A549 (cell line): ENCODE measurements at regions not wholly inside any gene's neighbourhood (a gene's known extent, or its start where the extent isn't known, plus 50 kb on each side); places are given as distances from the start of the nearest gene placed in this dataset.

ENCODE experiments used
- ATAC-seq, 2 experiments: fragments of 200-7000 bp in 1 of 2; fragments of >200 bp in 1 of 2; cut with Nextera tagmentation in 1 of 2; cut with Tn5 transposase in 1 of 2; 3 replicates each; pipeline versions ENCODE4 v1.8.0 to v1.9.1; 2018 to 2020; ENCODE audit warnings: mild to moderate bottlenecking in 1 of 2, moderate library complexity in 1 of 2
- CTCF ChIA-PET: fragments of 300-600 bp; sonication (Branson Sonifier 250); formaldehyde crosslinking; extraction: SDS; loops from one replicate; lab custom pipeline; 2021; ENCODE audit warnings: antibody characterized with exemption, inconsistent platforms; lab: Yijun Ruan, JAX
- POLR2A ChIA-PET: fragments of 350-600 bp; formaldehyde crosslinking; extraction: SDS; loops from one replicate; lab custom pipeline; 2021; ENCODE audit warnings: antibody characterized with exemption, inconsistent platforms; lab: Yijun Ruan, JAX
- DNase-seq, 2 experiments: peaks; one replicate each; pipeline versions ENCODE4 v3.0.0 to v3.0.0-alpha.2; 2011 to 2016; ENCODE audit warnings: low read depth in 1 of 2, low spot score in 1 of 2
- FAIRE-seq: peaks from 2 replicates; lab custom pipeline; 2011; peaks lifted over from hg19 to GRCh38; lab: Jason Lieb, UNC
- H3K27ac ChIP-seq, 2 experiments: fragments of >200 bp; sonication (Bioruptor Twin); formaldehyde crosslinking; 3 replicates each; pipeline ENCODE4 v1.5.1; 2016 to 2017
- H3K4me1 ChIP-seq: fragments of >200 bp; sonication (Bioruptor Twin); formaldehyde crosslinking; 3 replicates; pipeline ENCODE4 v1.6.1; 2016
- H3K4me2 ChIP-seq: fragments of >200 bp; sonication (Bioruptor Twin); formaldehyde crosslinking; 3 replicates; pipeline ENCODE4 v1.6.1; 2016
- H3K4me3 ChIP-seq: fragments of >200 bp; sonication (Bioruptor Twin); formaldehyde crosslinking; 3 replicates; pipeline ENCODE4 v1.5.1; 2016
- H3K9me3 ChIP-seq: fragments of >200 bp; sonication (Bioruptor Twin); formaldehyde crosslinking; 3 replicates; pipeline ENCODE4 v1.6.1; 2016
- BHLHE40 ChIP-seq: IDR thresholded peaks from 2 replicates; pipeline ENCODE4 v1.6.1; 2012; ENCODE audit warnings: low read depth, low read length, inconsistent platforms
- CBX8 ChIP-seq: fragments of 200-600 bp; sonication (generic); IDR thresholded peaks from 2 replicates; pipeline ENCODE4 v1.6.1; 2016
- CHD2 ChIP-seq: fragments of 150-350 bp; IDR thresholded peaks from 2 replicates; pipeline ENCODE4 v1.6.1; 2014; ENCODE audit warnings: low read length; ENCODE audit not compliant: partially characterized antibody
- CHD4 ChIP-seq: fragments of 200-600 bp; sonication (generic); IDR thresholded peaks from 2 replicates; pipeline ENCODE4 v1.6.1; 2016; ENCODE audit warnings: antibody characterized with exemption, mild to moderate bottlenecking, borderline replicate concordance
- EHF ChIP-seq: fragments of 250-450 bp; sonication (Bioruptor Pico); IDR thresholded peaks from 2 replicates; pipeline ENCODE4 v1.5.0; 2020; ENCODE audit warnings: mild to moderate bottlenecking
- EHMT2 ChIP-seq: fragments of 200-600 bp; sonication (generic); IDR thresholded peaks from 2 replicates; pipeline ENCODE4 v1.6.1; 2016; ENCODE audit warnings: antibody characterized with exemption, low read depth, mild to moderate bottlenecking, moderate library complexity
- ESRRA ChIP-seq: fragments of 150-350 bp; IDR thresholded peaks from 2 replicates; pipeline ENCODE4 v1.6.1; 2014; ENCODE audit warnings: mild to moderate bottlenecking, low read length, borderline replicate concordance
- FOXS1 ChIP-seq: fragments of 250-450 bp; sonication (Bioruptor Pico); IDR thresholded peaks from 2 replicates; pipeline ENCODE4 v1.5.0; 2020; ENCODE audit warnings: mild to moderate bottlenecking, moderate library complexity
- HDAC2 ChIP-seq: fragments of 200-600 bp; sonication (generic); IDR thresholded peaks from 2 replicates; pipeline ENCODE4 v1.6.1; 2016
- HEYL ChIP-seq: fragments of 250-450 bp; sonication (Bioruptor Pico); IDR thresholded peaks from 2 replicates; pipeline ENCODE4 v1.8.0; 2021; ENCODE audit warnings: mild to moderate bottlenecking, moderate library complexity
- HOXB13 ChIP-seq: fragments of 250-450 bp; sonication (Bioruptor Pico); IDR thresholded peaks from 2 replicates; pipeline ENCODE4 v1.5.0; 2020; ENCODE audit warnings: low read depth, mild to moderate bottlenecking, moderate library complexity
- HOXB5 ChIP-seq: fragments of 250-450 bp; sonication (Bioruptor Pico); IDR thresholded peaks from 2 replicates; pipeline ENCODE4 v1.5.0; 2020; ENCODE audit warnings: mild to moderate bottlenecking, moderate library complexity
- JUN ChIP-seq, 2 experiments: fragments of >200 bp; sonication (Bioruptor Twin); formaldehyde crosslinking; IDR thresholded peaks; 2 replicates in 1 of 2; 3 replicates in 1 of 2; pipeline ENCODE4 v1.6.1; 2016 to 2017
- KDM1A ChIP-seq: fragments of 200-600 bp; sonication (generic); IDR thresholded peaks from 2 replicates; pipeline ENCODE4 v1.6.1; 2016; ENCODE audit warnings: low read depth, mild to moderate bottlenecking
- MAZ ChIP-seq: fragments of 150-350 bp; IDR thresholded peaks from 2 replicates; pipeline ENCODE4 v1.6.1; 2014; ENCODE audit warnings: antibody characterized with exemption, low read depth, low read length, borderline replicate concordance
- NPAS2 ChIP-seq: fragments of 250-450 bp; sonication (Bioruptor Pico); IDR thresholded peaks from 2 replicates; pipeline ENCODE4 v1.8.0; 2022; ENCODE audit warnings: mild to moderate bottlenecking, moderate library complexity, borderline replicate concordance
- NR3C1 ChIP-seq: fragments of >200 bp; sonication (Bioruptor Twin); formaldehyde crosslinking; IDR thresholded peaks from 3 replicates; pipeline ENCODE4 v1.6.1; 2017
- PHF8 ChIP-seq: fragments of 200-600 bp; sonication (generic); IDR thresholded peaks from 2 replicates; pipeline ENCODE4 v1.6.1; 2016; ENCODE audit warnings: low read depth, mild to moderate bottlenecking, antibody characterized with exemption, moderate library complexity, borderline replicate concordance
- POLR2A ChIP-seq: IDR thresholded peaks from 2 replicates; pipeline ENCODE4 v1.6.1; 2012; ENCODE audit warnings: mild to moderate bottlenecking, low read length
- RAD21 ChIP-seq, 2 experiments: fragments of >200 bp in 1 of 2; sonication (Bioruptor Twin) in 1 of 2; formaldehyde crosslinking in 1 of 2; IDR thresholded peaks in 1 of 2; conservative IDR thresholded peaks in 1 of 2; 2 replicates in 1 of 2; 3 replicates in 1 of 2; pipeline ENCODE4 v1.6.1; 2012 to 2018; ENCODE audit warnings: inconsistent platforms in 1 of 2
- RFX5 ChIP-seq: fragments of 450-650 bp; IDR thresholded peaks from 2 replicates; pipeline ENCODE4 v1.7.1; 2014; ENCODE audit warnings: antibody characterized with exemption, mild to moderate bottlenecking, moderate library complexity
- RNF2 ChIP-seq: fragments of 200-600 bp; sonication (generic); IDR thresholded peaks from 2 replicates; pipeline ENCODE4 v1.6.1; 2016; ENCODE audit warnings: low read depth, mild to moderate bottlenecking, antibody characterized with exemption, moderate library complexity, borderline replicate concordance
- SMC3 ChIP-seq: fragments of >200 bp; sonication (Bioruptor Twin); formaldehyde crosslinking; IDR thresholded peaks from 3 replicates; pipeline ENCODE4 v1.6.1; 2018; ENCODE audit warnings: inconsistent platforms
- SREBF2 ChIP-seq: fragments of 450-650 bp; IDR thresholded peaks from 2 replicates; pipeline ENCODE4 v1.6.1; 2014; ENCODE audit warnings: mild to moderate bottlenecking, moderate library complexity
- TP53 ChIP-seq: fragments of 250-450 bp; sonication (Bioruptor Pico); IDR thresholded peaks from 2 replicates; pipeline ENCODE4 v1.5.0; 2021; ENCODE audit warnings: mild to moderate bottlenecking, moderate library complexity
- ZFP36 ChIP-seq: fragments of 450-650 bp; IDR thresholded peaks from 2 replicates; pipeline ENCODE4 v1.6.1; 2014; ENCODE audit warnings: borderline replicate concordance; ENCODE audit not compliant: partially characterized antibody
- ZNF302 ChIP-seq: fragments of 250-450 bp; sonication (Bioruptor Pico); IDR thresholded peaks from 2 replicates; pipeline ENCODE4 v1.9.0; 2021; ENCODE audit warnings: inconsistent platforms, mild to moderate bottlenecking, moderate library complexity
- ZSCAN20 ChIP-seq: fragments of 250-450 bp; sonication (Bioruptor Pico); IDR thresholded peaks from 2 replicates; pipeline ENCODE4 v1.8.0; 2022; ENCODE audit warnings: mild to moderate bottlenecking, moderate library complexity
- WGBS: methylation state at CpG from one replicate; pipeline ENCODE4 v1.1.6; 2017; ENCODE audit errors: missing lambda C conversion rate; 5-methylcytosine and 5-hydroxymethylcytosine counted together
- TF ChIP-seq, protein P1 (sequence below): fragments of 250-450 bp; sonication (Bioruptor Pico); IDR thresholded peaks from 2 replicates; pipeline ENCODE4 v1.5.0; 2021; ENCODE audit warnings: mild to moderate bottlenecking, moderate library complexity, borderline replicate concordance

DNA sequence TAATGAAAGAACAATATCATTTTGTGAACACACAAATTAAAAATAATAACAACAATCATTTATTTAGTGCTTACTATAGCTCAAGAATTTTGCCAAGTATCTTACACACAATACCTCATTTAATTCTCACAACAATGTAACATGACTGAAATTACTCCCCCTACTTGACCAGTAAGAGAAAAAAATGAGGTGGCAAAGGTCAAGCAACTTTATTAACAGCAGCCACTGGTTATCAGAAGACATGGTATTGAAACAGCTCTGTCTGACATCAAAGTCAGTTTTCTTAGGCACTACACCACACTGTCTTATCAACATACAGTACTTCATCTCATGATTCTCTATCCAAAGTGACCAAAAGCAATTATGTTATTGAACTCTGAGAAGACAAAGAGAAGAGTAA lies 389.4 kb downstream of the ZEB2 start (continued):
- TF ChIP-seq SREBF2 (no peak), ZSCAN20 (CRISPR knock-in tag) (no peak), ZFP36 (no peak)

DNA sequence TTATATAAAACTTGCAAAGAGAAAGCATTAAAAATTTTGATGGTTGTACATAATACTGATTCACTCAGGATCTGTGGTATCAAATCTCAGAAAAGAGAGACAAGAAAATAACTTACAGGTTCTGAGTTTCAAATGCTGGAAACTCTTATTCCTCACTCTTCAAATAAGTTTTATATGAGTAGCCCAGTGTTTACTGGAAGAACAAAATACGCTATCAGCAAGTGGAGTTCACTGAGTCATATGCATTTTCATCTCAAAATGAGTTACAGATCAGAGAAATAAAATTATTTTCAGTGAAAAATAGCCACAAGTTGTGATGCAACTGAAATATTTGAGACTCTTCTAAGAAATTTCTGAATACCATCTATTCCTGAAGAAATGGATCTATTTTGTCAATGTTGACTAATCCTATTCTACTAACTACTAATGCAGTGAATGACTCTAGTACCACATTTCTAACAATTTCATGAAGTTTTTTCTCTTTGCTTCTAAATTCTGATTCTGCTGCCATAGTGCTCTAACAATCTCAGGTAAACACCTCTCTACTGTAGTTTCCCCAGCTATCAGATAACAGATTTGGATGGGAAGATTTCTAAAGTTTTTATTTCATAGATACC lies 391.7 kb downstream of the ZEB2 start:
- Histone ChIP-seq H3K4me2 (no peak overlapping the region), H3K9me3 (no peaks in the 10 kb centered on the region), H3K27ac (no peak overlapping the region), H3K4me1 (0 out of 3 replicates have a peak, but pooled peaks cover 7% of the 10 kb centered on the region), H3K4me3 (no peak overlapping the region)
- ATAC-seq = no peak
- POLR2A ChIA-PET = no interaction called here
- no peak for TF ChIP-seq ZNF302 (CRISPR knock-in tag)
- CTCF ChIA-PET = no interaction called here
- WGBS = 82% methylated on average over 1 of the region's 1 CpG
- no peak for FAIRE-seq
- DNase-seq = no peak

DNA sequence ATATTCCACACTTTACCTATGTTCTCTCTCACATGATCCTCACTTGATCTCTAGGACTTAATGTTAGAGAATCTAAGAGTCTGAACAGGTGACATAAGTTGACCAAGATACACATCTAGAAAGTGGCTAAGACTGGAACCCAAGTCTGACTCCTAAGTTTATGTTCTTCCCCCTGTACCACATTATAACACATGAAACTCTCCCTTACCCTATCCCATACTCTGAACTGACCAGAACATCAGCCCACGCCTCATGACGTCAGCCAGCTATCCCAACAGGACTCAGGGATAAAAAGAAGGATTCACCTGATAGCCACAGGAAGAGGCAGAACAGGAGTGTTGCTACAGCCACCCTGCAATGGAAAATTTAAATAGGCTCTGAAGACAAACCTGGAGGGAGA lies 392.2 kb downstream of the ZEB2 start:
- H3K4me3 ChIP-seq = no peak overlapping the region
- ATAC-seq (no peak), FAIRE-seq (no peak), DNase-seq (no peak)
- ChIA-PET POLR2A (no interaction called here), CTCF (no interaction called here)
- H3K9me3 ChIP-seq = no peaks in the 10 kb centered on the region
- H3K27ac ChIP-seq = no peak overlapping the region
- TF ChIP-seq HDAC2 (no peak), BHLHE40 (no peak), HOXB5 (CRISPR knock-in tag) (no peak), NR3C1 (no peak), SMC3 (no peak), SREBF2 (no peak), ESRRA (no peak), HOXB13 (CRISPR knock-in tag) (no peak), CHD4 (no peak), NPAS2 (no peak), CHD2 (no peak), JUN (IDR thresholded peaks at IDR 0.05) (no peak), RFX5 (no peak)
- 89% methylated on average over 2 of the region's 2 CpGs for WGBS
- 0 out of 3 replicates have a peak, but pooled peaks cover 7% of the 10 kb centered on the region for H3K4me1 ChIP-seq
- no peak overlapping the region for H3K4me2 ChIP-seq

DNA sequence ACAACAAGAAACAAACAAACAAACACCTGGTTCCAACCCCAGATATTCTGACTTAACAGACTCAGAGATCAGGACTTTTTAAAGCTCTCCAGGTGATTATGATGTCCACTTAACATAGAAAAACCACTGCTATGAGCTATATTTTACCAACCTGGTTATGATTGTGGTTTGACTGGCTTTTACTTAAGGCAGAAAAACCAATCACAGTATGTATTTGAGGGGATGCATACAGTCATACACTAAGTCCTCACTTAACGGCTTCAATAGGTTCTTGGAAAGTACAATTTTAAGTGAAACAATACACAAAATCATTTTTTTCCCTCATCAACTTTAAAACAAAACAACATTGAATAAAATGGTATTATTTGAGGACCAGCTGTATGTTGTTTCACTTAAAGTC lies 393.6 kb downstream of the ZEB2 start:
- CTCF ChIA-PET = no interaction called here
- ATAC-seq = no peak
- Histone ChIP-seq H3K4me3 (no peak overlapping the region), H3K9me3 (no peaks in the 10 kb centered on the region), H3K4me1 (0 out of 3 replicates have a peak, but pooled peaks cover 6% of the 10 kb centered on the region), H3K27ac (no peak overlapping the region), H3K4me2 (no peak overlapping the region)
- TF ChIP-seq POLR2A (no peak), FOXS1 (CRISPR knock-in tag) (no peak), TP53 (CRISPR knock-in tag) (no peak), RFX5 (no peak), EHMT2 (no peak), CBX8 (no peak), RNF2 (no peak), CHD4 (no peak), EHF (no peak), CHD2 (no peak), KDM1A (no peak), ESRRA (no peak), JUN (IDR thresholded peaks at IDR 0.05) (no peak), HEYL (no peak), MAZ (no peak), RAD21 (conservative IDR thresholded peaks at IDR 0.05 in 1 of 2, IDR thresholded peaks at IDR 0.05 in 1 of 2) (no peak), PHF8 (no peak)
- TF ChIP-seq, protein P1, sequence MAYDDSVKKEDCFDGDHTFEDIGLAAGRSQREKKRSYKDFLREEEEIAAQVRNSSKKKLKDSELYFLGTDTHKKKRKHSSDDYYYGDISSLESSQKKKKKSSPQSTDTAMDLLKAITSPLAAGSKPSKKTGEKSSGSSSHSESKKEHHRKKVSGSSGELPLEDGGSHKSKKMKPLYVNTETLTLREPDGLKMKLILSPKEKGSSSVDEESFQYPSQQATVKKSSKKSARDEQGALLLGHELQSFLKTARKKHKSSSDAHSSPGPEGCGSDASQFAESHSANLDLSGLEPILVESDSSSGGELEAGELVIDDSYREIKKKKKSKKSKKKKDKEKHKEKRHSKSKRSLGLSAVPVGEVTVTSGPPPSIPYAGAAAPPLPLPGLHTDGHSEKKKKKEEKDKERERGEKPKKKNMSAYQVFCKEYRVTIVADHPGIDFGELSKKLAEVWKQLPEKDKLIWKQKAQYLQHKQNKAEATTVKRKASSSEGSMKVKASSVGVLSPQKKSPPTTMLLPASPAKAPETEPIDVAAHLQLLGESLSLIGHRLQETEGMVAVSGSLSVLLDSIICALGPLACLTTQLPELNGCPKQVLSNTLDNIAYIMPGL (CRISPR knock-in tag) = no peak
- POLR2A ChIA-PET = no interaction called here
- no peak for FAIRE-seq
- 90% methylated on average over 1 of the region's 1 CpG for WGBS
- DNase-seq = no peak
